OCI-LY1 (cell line): ENCODE measurements at regions not wholly inside any gene's neighbourhood (a gene's known extent, or its start where the extent isn't known, plus 50 kb on each side); places are given as distances from the start of the nearest gene placed in this dataset.
"Not testable (repeated sequence)": the region's sequence is repeated elsewhere in the genome, so short reads cannot be mapped to it uniquely, and the experiment has no call there.

ENCODE experiments used
- H2AFZ ChIP-seq: fragments of 200-600 bp; sonication (generic), shearing (Covaris generic); 2 replicates; pipeline ENCODE4 v1.6.0; 2014; ENCODE audit warnings: antibody characterized with exemption, mild to moderate bottlenecking, low read length
- H3F3A ChIP-seq: fragments of 200-600 bp; sonication (generic), shearing (Covaris generic); 2 replicates; pipeline ENCODE4 v1.6.0; 2014; ENCODE audit warnings: mild to moderate bottlenecking, antibody characterized with exemption, low read length, moderate library complexity; ENCODE audit not compliant: insufficient read depth
- H3K27ac ChIP-seq: fragments of 200-600 bp; sonication (generic); 2 replicates; pipeline ENCODE4 v1.5.1; 2014; ENCODE audit warnings: low read length, mixed run types, mild to moderate bottlenecking, low read depth; ENCODE audit not compliant: poor library complexity, severe bottlenecking
- H3K27me3 ChIP-seq: fragments of 200-600 bp; sonication (generic); 2 replicates; pipeline ENCODE4 v1.6.0; 2014; ENCODE audit warnings: antibody characterized with exemption, mild to moderate bottlenecking, low read length, moderate library complexity; ENCODE audit not compliant: insufficient read depth
- H3K36me3 ChIP-seq: fragments of 200-600 bp; sonication (generic); 2 replicates; pipeline ENCODE4 v1.6.1; 2014; ENCODE audit warnings: mild to moderate bottlenecking, antibody characterized with exemption, low read length, moderate library complexity, mixed read lengths; ENCODE audit not compliant: insufficient read depth
- H3K4me1 ChIP-seq: fragments of 200-600 bp; sonication (generic); 2 replicates; pipeline ENCODE4 v1.5.1; 2014; ENCODE audit warnings: mild to moderate bottlenecking, low read length, moderate library complexity; ENCODE audit not compliant: insufficient read depth, severe bottlenecking
- H3K4me2 ChIP-seq: fragments of 200-600 bp; sonication (generic), shearing (Covaris generic); 2 replicates; pipeline ENCODE4 v1.6.1; 2014; ENCODE audit warnings: low read length
- H3K4me3 ChIP-seq: fragments of 200-600 bp; sonication (generic); 2 replicates; pipeline ENCODE4 v1.5.1; 2014; ENCODE audit warnings: low read length, low read depth, mild to moderate bottlenecking, mixed read lengths; ENCODE audit not compliant: poor library complexity, severe bottlenecking
- H3K79me2 ChIP-seq: fragments of 200-600 bp; shearing (Covaris generic); 2 replicates; pipeline ENCODE4 v1.6.1; 2016; ENCODE audit warnings: mixed run types, low read length, mixed read lengths; ENCODE audit not compliant: insufficient read depth
- H3K9ac ChIP-seq: fragments of 200-600 bp; sonication (generic), shearing (Covaris generic); 2 replicates; pipeline ENCODE4 v1.6.1; 2014; ENCODE audit warnings: mild to moderate bottlenecking, low read length, mixed read lengths
- H3K9me2 ChIP-seq: fragments of 200-600 bp; sonication (generic), shearing (Covaris generic); 2 replicates; pipeline ENCODE4 v1.6.1; 2014; ENCODE audit warnings: low read depth, mild to moderate bottlenecking, low read length, mixed read lengths
- H3K9me3 ChIP-seq: fragments of 200-600 bp; shearing (Covaris generic); 2 replicates; pipeline ENCODE4 v1.6.1; 2014; ENCODE audit warnings: low read length, mixed read lengths
- H4K20me1 ChIP-seq: fragments of 200-600 bp; sonication (generic), shearing (Covaris generic); 2 replicates; pipeline ENCODE4 v1.6.0; 2016; ENCODE audit warnings: mild to moderate bottlenecking, low read length; ENCODE audit not compliant: insufficient read depth
- EZH2 ChIP-seq: fragments of 200-600 bp; sonication (generic), shearing (Covaris generic); IDR thresholded peaks from 2 replicates; pipeline ENCODE4 v1.8.0; 2017; ENCODE audit warnings: borderline replicate concordance, mixed run types, mild to moderate bottlenecking, antibody characterized with exemption, low read length, moderate library complexity, mixed read lengths
- TF ChIP-seq, protein P1 (sequence below): fragments of 200-600 bp; sonication (generic), shearing (Covaris generic); IDR thresholded peaks from 2 replicates; pipeline ENCODE4 v1.5.1; 2017; ENCODE audit warnings: mild to moderate bottlenecking, antibody characterized with exemption, low read length, moderate library complexity, mixed read lengths

DNA sequence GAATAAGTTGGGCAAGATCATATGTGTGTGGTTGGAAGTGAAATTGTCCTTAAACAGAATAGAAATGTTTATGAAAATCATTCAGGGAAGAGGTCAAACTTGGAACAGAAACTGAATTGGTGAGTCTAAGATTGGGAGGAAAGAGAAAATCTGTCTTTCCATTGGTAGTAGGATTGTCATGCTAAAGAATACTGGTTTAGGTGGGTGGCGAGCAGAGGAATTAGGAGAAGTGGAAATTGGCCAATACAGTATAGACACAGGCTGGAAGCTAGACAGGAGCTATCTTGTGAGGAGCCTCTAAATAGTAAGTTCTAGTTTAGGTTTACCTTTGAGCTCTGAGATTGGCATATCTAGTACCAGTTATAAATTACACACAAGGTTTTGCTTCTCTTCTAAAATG is 80.9 kb upstream of the KYNU start:
- Histone ChIP-seq H3K4me3 (no peak overlapping the region), H3K4me1 (no peaks in the 10 kb centered on the region), H2AFZ (no peak overlapping the region), H3K79me2 (no peaks in the 10 kb centered on the region), H3K36me3 (no peaks in the 10 kb centered on the region), H3K4me2 (no peak overlapping the region), H3K27ac (no peak overlapping the region), H4K20me1 (no peaks in the 10 kb centered on the region), H3K9ac (no peak overlapping the region), H3F3A (no peaks in the 10 kb centered on the region), H3K9me3 (no peaks in the 10 kb centered on the region), H3K9me2 (no peaks in the 10 kb centered on the region), H3K27me3 (no peaks in the 10 kb centered on the region)
- no peak for TF ChIP-seq EZH2
- TF ChIP-seq, protein P1, sequence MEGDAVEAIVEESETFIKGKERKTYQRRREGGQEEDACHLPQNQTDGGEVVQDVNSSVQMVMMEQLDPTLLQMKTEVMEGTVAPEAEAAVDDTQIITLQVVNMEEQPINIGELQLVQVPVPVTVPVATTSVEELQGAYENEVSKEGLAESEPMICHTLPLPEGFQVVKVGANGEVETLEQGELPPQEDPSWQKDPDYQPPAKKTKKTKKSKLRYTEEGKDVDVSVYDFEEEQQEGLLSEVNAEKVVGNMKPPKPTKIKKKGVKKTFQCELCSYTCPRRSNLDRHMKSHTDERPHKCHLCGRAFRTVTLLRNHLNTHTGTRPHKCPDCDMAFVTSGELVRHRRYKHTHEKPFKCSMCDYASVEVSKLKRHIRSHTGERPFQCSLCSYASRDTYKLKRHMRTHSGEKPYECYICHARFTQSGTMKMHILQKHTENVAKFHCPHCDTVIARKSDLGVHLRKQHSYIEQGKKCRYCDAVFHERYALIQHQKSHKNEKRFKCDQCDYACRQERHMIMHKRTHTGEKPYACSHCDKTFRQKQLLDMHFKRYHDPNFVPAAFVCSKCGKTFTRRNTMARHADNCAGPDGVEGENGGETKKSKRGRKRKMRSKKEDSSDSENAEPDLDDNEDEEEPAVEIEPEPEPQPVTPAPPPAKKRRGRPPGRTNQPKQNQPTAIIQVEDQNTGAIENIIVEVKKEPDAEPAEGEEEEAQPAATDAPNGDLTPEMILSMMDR = no peak

DNA sequence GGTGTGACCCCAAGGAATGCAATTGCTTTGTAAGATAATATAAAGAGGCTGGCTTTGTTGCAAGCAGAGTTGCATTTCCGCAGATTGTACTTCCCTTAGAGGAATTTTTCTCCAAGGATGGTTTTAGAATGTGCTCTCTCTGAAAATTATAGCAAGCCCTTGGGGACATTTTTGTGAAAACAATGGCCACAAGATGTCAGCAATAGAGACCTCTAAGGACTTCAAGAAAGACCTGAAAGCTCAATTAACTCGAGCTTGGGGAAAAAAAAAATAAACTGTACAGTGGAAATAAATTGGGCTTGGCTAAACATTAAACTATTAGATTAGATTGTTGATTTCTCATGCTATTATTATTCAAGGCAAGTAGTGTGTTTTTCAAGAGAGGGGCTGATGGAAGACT is 81.3 kb upstream of the KYNU start:
- Histone ChIP-seq H3K9me3 (no peaks in the 10 kb centered on the region), H3K27ac (no peak overlapping the region), H3K4me3 (no peak overlapping the region), H3K4me1 (no peaks in the 10 kb centered on the region), H3K9ac (no peak overlapping the region), H3F3A (no peaks in the 10 kb centered on the region), H3K79me2 (no peaks in the 10 kb centered on the region), H3K4me2 (no peak overlapping the region), H4K20me1 (no peaks in the 10 kb centered on the region), H3K36me3 (no peaks in the 10 kb centered on the region), H3K9me2 (no peaks in the 10 kb centered on the region), H3K27me3 (no peaks in the 10 kb centered on the region), H2AFZ (no peak overlapping the region)
- TF ChIP-seq, protein P1 = no peak
- no peak for TF ChIP-seq EZH2

DNA sequence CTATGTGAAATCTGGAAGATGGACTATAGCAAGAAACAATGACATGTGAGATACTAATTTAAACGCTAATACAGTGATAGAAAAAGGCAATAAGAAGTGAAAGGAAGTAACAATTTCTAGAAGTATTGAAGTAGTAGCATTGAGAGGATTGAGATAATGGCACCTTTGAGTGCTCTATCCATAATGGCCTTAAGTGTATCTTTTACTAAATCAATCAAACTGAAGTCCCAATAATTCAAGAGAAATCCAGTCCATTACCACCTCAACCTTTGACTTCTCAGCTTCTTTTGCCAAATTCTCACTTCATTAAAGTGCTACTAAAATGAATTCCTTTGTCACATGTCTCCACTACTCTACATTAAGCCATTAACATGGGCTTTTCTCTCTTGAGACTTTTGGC is 82.6 kb upstream of the KYNU start:
- Histone ChIP-seq H3K4me1 (no peaks in the 10 kb centered on the region), H3K9me3 (no peaks in the 10 kb centered on the region), H3K79me2 (no peaks in the 10 kb centered on the region), H3K9me2 (no peaks in the 10 kb centered on the region), H2AFZ (no peak overlapping the region), H3F3A (no peaks in the 10 kb centered on the region), H3K27me3 (no peaks in the 10 kb centered on the region), H4K20me1 (no peaks in the 10 kb centered on the region), H3K27ac (no peak overlapping the region), H3K9ac (no peak overlapping the region), H3K4me2 (no peak overlapping the region), H3K4me3 (no peak overlapping the region), H3K36me3 (no peaks in the 10 kb centered on the region)
- TF ChIP-seq, protein P1 = no peak
- TF ChIP-seq EZH2 = no peak

DNA sequence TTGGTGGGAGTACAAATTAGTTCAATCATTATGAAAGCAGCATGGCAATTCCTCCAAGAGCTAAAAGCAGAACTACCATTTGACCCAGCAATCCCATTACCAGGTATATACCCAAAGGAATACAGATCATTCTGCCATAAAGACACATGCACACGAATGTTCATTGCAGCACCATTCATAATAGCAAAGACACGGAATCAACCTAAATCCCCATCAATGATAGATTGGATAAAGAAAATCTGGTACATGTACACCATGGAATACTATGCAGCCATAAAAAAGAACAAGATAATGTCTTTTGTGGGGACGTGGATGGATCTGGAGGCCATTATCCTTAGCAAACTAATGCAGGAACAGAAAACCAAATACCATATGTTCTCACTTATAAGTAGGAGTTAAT is 85.1 kb upstream of the KYNU start:
- not testable (repeated sequence) for H3K9ac ChIP-seq, H3F3A ChIP-seq, H3K9me2 ChIP-seq, H3K4me2 ChIP-seq, H3K4me3 ChIP-seq, H4K20me1 ChIP-seq, H3K27ac ChIP-seq, H3K79me2 ChIP-seq, H3K36me3 ChIP-seq, H3K4me1 ChIP-seq, H3K27me3 ChIP-seq, H2AFZ ChIP-seq, H3K9me3 ChIP-seq
